ENCODE measurements at regions not wholly inside any gene's neighbourhood (a gene's known extent, or its start where the extent isn't known, plus 50 kb on each side); places are given as distances from the start of the nearest gene placed in this dataset.

GRCh38 chr4:140251571-140251970, 97.6 kb upstream of the MAML3 start:
- no peak for TF ChIP-seq POLR2A (IDR thresholded peaks at IDR 0.05; ENCODE audit: low read depth, low read length)
- no peak for TF ChIP-seq POLR2AphosphoS5 (IDR thresholded peaks at IDR 0.05; ENCODE audit: low read depth, low read length)
- no peak for TF ChIP-seq TAF1 (IDR thresholded peaks at IDR 0.05; ENCODE audit: low read depth, low read length)
- no peak for TF ChIP-seq SPI1 (IDR thresholded peaks at IDR 0.05; ENCODE audit: low read depth, low read length)

All from GM12891 (cell line).